ENCODE measurements at regions not wholly inside any gene's neighbourhood (a gene's known extent, or its start where the extent isn't known, plus 50 kb on each side); places are given as distances from the start of the nearest gene placed in this dataset.
"Not testable (repeated sequence)": the region's sequence is repeated elsewhere in the genome, so short reads cannot be mapped to it uniquely, and the experiment has no call there.

- no peak for DNase-seq (ENCODE audit: extremely low spot score)
- Histone ChIP-seq H3K4me1 (ENCODE audit: insufficient read depth) (no peaks in the 10 kb centered on the region), H3K36me3 (ENCODE audit: insufficient read depth) (no peaks in the 10 kb centered on the region), H3K4me3 (ENCODE audit: low read depth, low read length) (no peak overlapping the region), H3K27ac (ENCODE audit: low read depth) (no peak overlapping the region)
- 12% methylated on average over 1 of the region's 1 CpG for WGBS
These were observed 82.5 kb upstream of the RBMS1 start for GRCh38 chr2:160576054-160576499.

GRCh38 chr2:160577081-160577480, 83.5 kb upstream of the RBMS1 start:
- 57% methylated on average over 1 of the region's 1 CpG for WGBS
- not testable (repeated sequence) for H3K27ac ChIP-seq (ENCODE audit: low read depth)

GRCh38 chr2:160581035-160581434, 87.4 kb upstream of the RBMS1 start:
- Histone ChIP-seq H3K4me3 (ENCODE audit: low read depth, low read length) (no peak overlapping the region), H3K27ac (ENCODE audit: low read depth) (no peak overlapping the region), H3K36me3 (ENCODE audit: insufficient read depth) (no peaks in the 10 kb centered on the region), H3K4me1 (ENCODE audit: insufficient read depth) (no peaks in the 10 kb centered on the region)
- DNase-seq (ENCODE audit: extremely low spot score) = no peak
- WGBS = 97% methylated on average over 3 of the region's 3 CpGs

More at GRCh38 chr2:160577081-160577480, 83.5 kb upstream of the RBMS1 start:
- not testable (repeated sequence) for H3K4me1 ChIP-seq (ENCODE audit: insufficient read depth); DNase-seq (ENCODE audit: extremely low spot score); H3K4me3 ChIP-seq (ENCODE audit: low read depth, low read length); H3K36me3 ChIP-seq (ENCODE audit: insufficient read depth)

- no peak overlapping the region for H3K27ac ChIP-seq (ENCODE audit: low read depth)
These were observed 87.8 kb upstream of the RBMS1 start for GRCh38 chr2:160581448-160581847.

GRCh38 chr2:160582081-160582480, 88.5 kb upstream of the RBMS1 start:
- Histone ChIP-seq H3K36me3 (ENCODE audit: insufficient read depth) (no peaks in the 10 kb centered on the region), H3K27ac (ENCODE audit: low read depth) (no peak overlapping the region), H3K4me1 (ENCODE audit: insufficient read depth) (no peaks in the 10 kb centered on the region), H3K4me3 (ENCODE audit: low read depth, low read length) (no peak overlapping the region)
- no peak for DNase-seq (ENCODE audit: extremely low spot score)
- WGBS = 70% methylated on average over 2 of the region's 2 CpGs

More at GRCh38 chr2:160581448-160581847, 87.8 kb upstream of the RBMS1 start:
- Histone ChIP-seq H3K4me3 (ENCODE audit: low read depth, low read length) (no peak overlapping the region), H3K36me3 (ENCODE audit: insufficient read depth) (no peaks in the 10 kb centered on the region), H3K4me1 (ENCODE audit: insufficient read depth) (no peaks in the 10 kb centered on the region)
- 85% methylated on average over 5 of the region's 5 CpGs for WGBS
- no peak for DNase-seq (ENCODE audit: extremely low spot score)

GRCh38 chr2:160582490-160583145, 89.0 kb upstream of the RBMS1 start:
- H3K36me3 ChIP-seq (ENCODE audit: insufficient read depth) = no peaks in the 10 kb centered on the region
- H3K4me1 ChIP-seq (ENCODE audit: insufficient read depth) = no peaks in the 10 kb centered on the region
- no peak overlapping the region for H3K27ac ChIP-seq (ENCODE audit: low read depth)
- no peak for DNase-seq (ENCODE audit: extremely low spot score)
- no peak overlapping the region for H3K4me3 ChIP-seq (ENCODE audit: low read depth, low read length)
- WGBS = 35% methylated on average over 3 of the region's 3 CpGs

GRCh38 chr2:160583146-160583535, 89.5 kb upstream of the RBMS1 start:
- Histone ChIP-seq H3K27ac (ENCODE audit: low read depth) (no peak overlapping the region), H3K36me3 (ENCODE audit: insufficient read depth) (no peaks in the 10 kb centered on the region), H3K4me1 (ENCODE audit: insufficient read depth) (no peaks in the 10 kb centered on the region), H3K4me3 (ENCODE audit: low read depth, low read length) (no peak overlapping the region)
- DNase-seq (ENCODE audit: extremely low spot score) = peak; percentile 64
- 13% methylated on average over 1 of the region's 1 CpG for WGBS

- WGBS = 91% methylated on average over 8 of the region's 8 CpGs
- no peak for DNase-seq (ENCODE audit: extremely low spot score)
- Histone ChIP-seq H3K4me1 (ENCODE audit: insufficient read depth) (no peaks in the 10 kb centered on the region), H3K36me3 (ENCODE audit: insufficient read depth) (no peaks in the 10 kb centered on the region), H3K4me3 (ENCODE audit: low read depth, low read length) (no peak overlapping the region), H3K27ac (ENCODE audit: low read depth) (no peak overlapping the region)
These were observed 90.4 kb upstream of the RBMS1 start for GRCh38 chr2:160583813-160584537.

- H3K4me3 ChIP-seq (ENCODE audit: low read depth, low read length) = no peak overlapping the region
- no peak for DNase-seq (ENCODE audit: extremely low spot score)
- H3K4me1 ChIP-seq (ENCODE audit: insufficient read depth) = no peaks in the 10 kb centered on the region
- no peaks in the 10 kb centered on the region for H3K36me3 ChIP-seq (ENCODE audit: insufficient read depth)
- no peak overlapping the region for H3K27ac ChIP-seq (ENCODE audit: low read depth)
These were observed 91.4 kb upstream of the RBMS1 start for GRCh38 chr2:160584972-160585494.

GRCh38 chr2:160590664-160591063, 97.1 kb upstream of the RBMS1 start:
- Histone ChIP-seq H3K4me1 (ENCODE audit: insufficient read depth) (no peaks in the 10 kb centered on the region), H3K4me3 (ENCODE audit: low read depth, low read length) (no peak overlapping the region), H3K36me3 (ENCODE audit: insufficient read depth) (no peaks in the 10 kb centered on the region), H3K27ac (ENCODE audit: low read depth) (no peak overlapping the region)
- 52% methylated on average over 1 of the region's 1 CpG for WGBS
- no peak for DNase-seq (ENCODE audit: extremely low spot score)

- no peak for DNase-seq (ENCODE audit: extremely low spot score)
- no peak overlapping the region for H3K27ac ChIP-seq (ENCODE audit: low read depth)
- H3K36me3 ChIP-seq (ENCODE audit: insufficient read depth) = no peaks in the 10 kb centered on the region
- 71% methylated on average over 1 of the region's 1 CpG for WGBS
- no peaks in the 10 kb centered on the region for H3K4me1 ChIP-seq (ENCODE audit: insufficient read depth)
- no peak overlapping the region for H3K4me3 ChIP-seq (ENCODE audit: low read depth, low read length)
These were observed 98.8 kb upstream of the RBMS1 start for GRCh38 chr2:160592401-160592800.

- no peaks in the 10 kb centered on the region for H3K4me1 ChIP-seq (ENCODE audit: insufficient read depth)
- no peak for DNase-seq (ENCODE audit: extremely low spot score)
- no peak overlapping the region for H3K4me3 ChIP-seq (ENCODE audit: low read depth, low read length)
- no peak overlapping the region for H3K27ac ChIP-seq (ENCODE audit: low read depth)
- no peaks in the 10 kb centered on the region for H3K36me3 ChIP-seq (ENCODE audit: insufficient read depth)
These were observed 99.4 kb upstream of the RBMS1 start for GRCh38 chr2:160592993-160593392.

- no peak overlapping the region for H3K27ac ChIP-seq (ENCODE audit: low read depth)
- H3K4me3 ChIP-seq (ENCODE audit: low read depth, low read length) = no peak overlapping the region
- no peaks in the 10 kb centered on the region for H3K4me1 ChIP-seq (ENCODE audit: insufficient read depth)
These were observed 102.8 kb upstream of the RBMS1 start for GRCh38 chr2:160596441-160596840.

GRCh38 chr2:160600437-160600836, 106.8 kb upstream of the RBMS1 start:
- not testable (repeated sequence) for DNase-seq (ENCODE audit: extremely low spot score)

More at GRCh38 chr2:160596441-160596840, 102.8 kb upstream of the RBMS1 start:
- H3K36me3 ChIP-seq (ENCODE audit: insufficient read depth) = no peaks in the 10 kb centered on the region
- no peak for DNase-seq (ENCODE audit: extremely low spot score)

More at GRCh38 chr2:160600437-160600836, 106.8 kb upstream of the RBMS1 start:
- not testable (repeated sequence) for H3K27ac ChIP-seq (ENCODE audit: low read depth); H3K4me1 ChIP-seq (ENCODE audit: insufficient read depth); H3K36me3 ChIP-seq (ENCODE audit: insufficient read depth); H3K4me3 ChIP-seq (ENCODE audit: low read depth, low read length)
- WGBS = 82% methylated on average over 1 of the region's 1 CpG

Measured in urinary bladder (tissue), 3 donors.